Prostate gland (tissue), 2 donors: ENCODE measurements at regions not wholly inside any gene's neighbourhood (a gene's known extent, or its start where the extent isn't known, plus 50 kb on each side); places are given as distances from the start of the nearest gene placed in this dataset.

Experiments used
- POLR2A ChIP-seq: fragments of 450-650 bp; IDR thresholded peaks from one replicate; pipeline ENCODE4 v1.6.1; 2016; ENCODE audit warnings: antibody characterized with exemption, mild to moderate bottlenecking
- POLR2AphosphoS5 ChIP-seq: sonication (generic); formaldehyde crosslinking; IDR thresholded peaks from one replicate; pipeline ENCODE4 v1.6.1; 2017; ENCODE audit warnings: antibody characterized with exemption
- TF ChIP-seq, protein P1 (sequence below), 4 experiments: fragments of 200-600 bp in 2 of 4; fragments of 450-650 bp in 2 of 4; sonication (generic) in 2 of 4; IDR thresholded peaks; 1 replicate in 3 of 4; 2 replicates in 1 of 4; pipeline ENCODE4 v1.5.1; 2016 to 2019; ENCODE audit warnings: antibody characterized with exemption in 4 of 4, mild to moderate bottlenecking in 2 of 4, moderate library complexity in 2 of 4

- TF ChIP-seq, protein P1, sequence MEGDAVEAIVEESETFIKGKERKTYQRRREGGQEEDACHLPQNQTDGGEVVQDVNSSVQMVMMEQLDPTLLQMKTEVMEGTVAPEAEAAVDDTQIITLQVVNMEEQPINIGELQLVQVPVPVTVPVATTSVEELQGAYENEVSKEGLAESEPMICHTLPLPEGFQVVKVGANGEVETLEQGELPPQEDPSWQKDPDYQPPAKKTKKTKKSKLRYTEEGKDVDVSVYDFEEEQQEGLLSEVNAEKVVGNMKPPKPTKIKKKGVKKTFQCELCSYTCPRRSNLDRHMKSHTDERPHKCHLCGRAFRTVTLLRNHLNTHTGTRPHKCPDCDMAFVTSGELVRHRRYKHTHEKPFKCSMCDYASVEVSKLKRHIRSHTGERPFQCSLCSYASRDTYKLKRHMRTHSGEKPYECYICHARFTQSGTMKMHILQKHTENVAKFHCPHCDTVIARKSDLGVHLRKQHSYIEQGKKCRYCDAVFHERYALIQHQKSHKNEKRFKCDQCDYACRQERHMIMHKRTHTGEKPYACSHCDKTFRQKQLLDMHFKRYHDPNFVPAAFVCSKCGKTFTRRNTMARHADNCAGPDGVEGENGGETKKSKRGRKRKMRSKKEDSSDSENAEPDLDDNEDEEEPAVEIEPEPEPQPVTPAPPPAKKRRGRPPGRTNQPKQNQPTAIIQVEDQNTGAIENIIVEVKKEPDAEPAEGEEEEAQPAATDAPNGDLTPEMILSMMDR (IDR thresholded peaks at IDR 0.05) = no peak
- TF ChIP-seq POLR2A = no peak
- TF ChIP-seq POLR2AphosphoS5 = no peak
Observed at GRCh38 chr2:150101947-150102346, 385.5 kb downstream of the RND3 start.
